GM12891 (cell line): ENCODE measurements at regions not wholly inside any gene's neighbourhood (a gene's known extent, or its start where the extent isn't known, plus 50 kb on each side); places are given as distances from the start of the nearest gene placed in this dataset.

Experiments
- POLR2A ChIP-seq: IDR thresholded peaks from 2 replicates; pipeline ENCODE4 v1.6.1; 2011; ENCODE audit warnings: low read depth, low read length, control low read depth
- POLR2AphosphoS5 ChIP-seq: IDR thresholded peaks from 2 replicates; pipeline ENCODE4 v1.6.1; 2011; ENCODE audit warnings: low read depth, low read length, control low read depth
- TAF1 ChIP-seq: IDR thresholded peaks from 2 replicates; pipeline ENCODE4 v1.6.1; 2011; ENCODE audit warnings: low read depth, low read length, control low read depth

DNA sequence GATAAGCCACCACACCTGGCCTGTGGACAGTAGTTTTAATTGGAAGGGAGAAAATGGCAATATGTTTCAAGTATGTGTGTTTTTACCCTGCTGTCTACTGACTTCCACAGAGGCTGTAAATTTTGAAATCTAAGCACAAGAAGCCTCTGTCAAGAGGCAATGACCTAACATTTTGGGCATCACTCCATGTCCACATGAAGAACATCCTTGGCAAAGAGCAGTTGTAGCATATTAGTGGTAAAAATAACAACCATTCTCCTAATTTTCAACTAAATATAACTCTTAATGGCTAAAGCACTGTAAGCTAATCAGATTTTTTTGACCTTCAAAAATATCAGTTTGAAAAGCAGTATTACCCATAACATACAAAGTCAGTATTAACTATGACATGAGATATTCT lies 100.3 kb upstream of the APC start:
- TF ChIP-seq POLR2AphosphoS5 (no peak), POLR2A (no peak), TAF1 (no peak)
